NCI-H1930 (cell line): ENCODE measurements at regions not wholly inside any gene's neighbourhood (a gene's known extent, or its start where the extent isn't known, plus 50 kb on each side); places are given as distances from the start of the nearest gene placed in this dataset.

Source experiments
- DNase-seq, 2 experiments: peaks; one replicate each; lab custom pipeline; 2025; lab: John Stamatoyannopoulos, UW

GRCh38 chr2:11102466-11102865 lies 52.8 kb upstream of the SLC66A3 start:
- no peak for DNase-seq

DNA sequence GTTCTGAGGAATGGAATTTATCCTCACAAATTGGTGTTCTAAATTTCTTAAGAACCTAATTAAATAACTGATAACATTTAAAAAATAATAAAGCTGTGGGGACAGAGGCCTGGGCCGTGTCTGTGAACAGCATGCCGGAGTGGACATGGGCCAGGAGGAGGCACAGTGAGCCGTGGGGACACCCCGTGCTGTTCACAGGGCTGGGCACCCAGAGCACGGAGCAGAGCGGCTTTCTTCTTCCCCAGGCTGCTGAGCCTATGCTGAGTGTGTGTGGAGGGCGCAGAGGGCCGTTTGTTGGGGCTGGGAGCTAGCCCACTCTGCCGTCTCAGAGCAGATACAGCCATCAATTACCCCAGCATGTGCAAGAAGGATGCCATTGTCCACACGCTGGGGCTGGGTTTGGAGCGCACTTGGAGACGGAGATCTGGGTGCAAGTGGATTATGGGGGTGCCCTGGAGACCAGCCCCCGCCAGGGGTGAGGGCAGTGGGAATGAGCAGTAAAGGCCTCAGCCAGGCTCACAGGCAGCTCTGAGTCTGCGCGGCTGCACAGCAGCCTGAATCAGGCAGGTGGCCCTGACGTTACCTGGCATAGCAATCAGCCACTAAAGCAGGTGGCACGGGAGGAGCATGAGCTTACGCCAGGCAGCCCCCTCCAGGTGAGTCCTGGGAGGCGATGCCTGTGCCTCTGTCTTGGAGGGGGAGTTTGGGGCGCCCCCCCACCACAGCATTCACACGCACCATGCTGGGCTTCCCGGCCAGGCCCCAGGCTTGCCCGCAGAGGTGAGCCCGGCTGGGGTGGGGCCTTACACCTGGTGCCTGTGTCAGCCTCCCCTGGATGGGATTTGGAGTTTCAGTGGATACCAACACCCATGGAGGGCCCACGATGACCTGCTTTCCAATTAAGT lies 52.1 kb upstream of the SLC66A3 start:
- DNase-seq = no peak

GRCh38 chr2:11103984-11104793 lies 51.1 kb upstream of the SLC66A3 start:
- no peak for DNase-seq

GRCh38 chr2:11104794-11105660 lies 50.2 kb upstream of the SLC66A3 start:
- DNase-seq = no peak
